ENCODE measurements at regions not wholly inside any gene's neighbourhood (a gene's known extent, or its start where the extent isn't known, plus 50 kb on each side); places are given as distances from the start of the nearest gene placed in this dataset.

- Histone ChIP-seq H3K9me3 (ENCODE audit: control insufficient read depth in 2 of 3, insufficient read depth in 1 of 3, low read length in 3 of 3) (no peaks in the 10 kb centered on the region), H3K36me3 (ENCODE audit: control insufficient read depth in 2 of 3, insufficient read depth in 3 of 3, low read length in 3 of 3) (no peaks in the 10 kb centered on the region), H3K4me3 (ENCODE audit: low read length in 3 of 3) (no peak overlapping the region), H3K4me1 (ENCODE audit: control insufficient read depth in 2 of 3, insufficient read depth in 2 of 3, low read depth in 1 of 3, low read length in 3 of 3) (no peaks in the 10 kb centered on the region), H3K9ac (ENCODE audit: low read length in 3 of 3) (no peak overlapping the region), H3K27ac (ENCODE audit: low read depth in 2 of 2, low read length in 2 of 2) (no peak overlapping the region), H3K27me3 (ENCODE audit: control insufficient read depth, insufficient read depth, low read length) (no peaks in the 10 kb centered on the region)
- FAIRE-seq = no peak
- no peak for DNase-seq
- intact Hi-C loops (cut with DNase I) = no loop called here
- TF ChIP-seq CTCF (IDR thresholded peaks at IDR 0.05; ENCODE audit: borderline replicate concordance, extremely low read depth, insufficient read depth) = no peak
Observed at GRCh38 chr6:120945905-120946594, 388.2 kb downstream of the TBC1D32 start.

- Histone ChIP-seq H3K9ac (ENCODE audit: low read length in 3 of 3) (no peak overlapping the region), H3K4me3 (ENCODE audit: low read length in 3 of 3) (no peak overlapping the region), H3K27ac (ENCODE audit: low read depth in 2 of 2, low read length in 2 of 2) (no peak overlapping the region), H3K36me3 (ENCODE audit: control insufficient read depth in 2 of 3, insufficient read depth in 3 of 3, low read length in 3 of 3) (no peaks in the 10 kb centered on the region), H3K4me1 (ENCODE audit: control insufficient read depth in 2 of 3, insufficient read depth in 2 of 3, low read depth in 1 of 3, low read length in 3 of 3) (no peaks in the 10 kb centered on the region), H3K9me3 (ENCODE audit: control insufficient read depth in 2 of 3, insufficient read depth in 1 of 3, low read length in 3 of 3) (no peaks in the 10 kb centered on the region), H3K27me3 (ENCODE audit: control insufficient read depth, insufficient read depth, low read length) (no peaks in the 10 kb centered on the region)
- FAIRE-seq (no peak), DNase-seq (no peak)
- TF ChIP-seq CTCF (IDR thresholded peaks at IDR 0.05; ENCODE audit: borderline replicate concordance, extremely low read depth, insufficient read depth) = no peak
- intact Hi-C loops (cut with DNase I) = no loop called here
Observed at GRCh38 chr6:120938876-120939472, 395.3 kb downstream of the TBC1D32 start.

- no peaks in the 10 kb centered on the region for H3K36me3 ChIP-seq (ENCODE audit: control insufficient read depth in 2 of 3, insufficient read depth in 3 of 3, low read length in 3 of 3)
- FAIRE-seq (no peak), DNase-seq (no peak)
- no peaks in the 10 kb centered on the region for H3K27me3 ChIP-seq (ENCODE audit: control insufficient read depth, insufficient read depth, low read length)
- H3K4me3 ChIP-seq (ENCODE audit: low read length in 3 of 3) = no peak overlapping the region
- no peaks in the 10 kb centered on the region for H3K4me1 ChIP-seq (ENCODE audit: control insufficient read depth in 2 of 3, insufficient read depth in 2 of 3, low read depth in 1 of 3, low read length in 3 of 3)
- no peak for TF ChIP-seq CTCF (IDR thresholded peaks at IDR 0.05; ENCODE audit: borderline replicate concordance, extremely low read depth, insufficient read depth)
- no peak overlapping the region for H3K27ac ChIP-seq (ENCODE audit: low read depth in 2 of 2, low read length in 2 of 2)
- intact Hi-C loops (cut with DNase I) = no loop called here
- no peak overlapping the region for H3K9ac ChIP-seq (ENCODE audit: low read length in 3 of 3)
- no peaks in the 10 kb centered on the region for H3K9me3 ChIP-seq (ENCODE audit: control insufficient read depth in 2 of 3, insufficient read depth in 1 of 3, low read length in 3 of 3)
Observed at GRCh38 chr6:120938164-120938875, 396.0 kb downstream of the TBC1D32 start.

Data from kidney (tissue), 13 donors.